ENCODE measurements at regions not wholly inside any gene's neighbourhood (a gene's known extent, or its start where the extent isn't known, plus 50 kb on each side); places are given as distances from the start of the nearest gene placed in this dataset.
"Not testable (repeated sequence)": the region's sequence is repeated elsewhere in the genome, so short reads cannot be mapped to it uniquely, and the experiment has no call there.

DNA sequence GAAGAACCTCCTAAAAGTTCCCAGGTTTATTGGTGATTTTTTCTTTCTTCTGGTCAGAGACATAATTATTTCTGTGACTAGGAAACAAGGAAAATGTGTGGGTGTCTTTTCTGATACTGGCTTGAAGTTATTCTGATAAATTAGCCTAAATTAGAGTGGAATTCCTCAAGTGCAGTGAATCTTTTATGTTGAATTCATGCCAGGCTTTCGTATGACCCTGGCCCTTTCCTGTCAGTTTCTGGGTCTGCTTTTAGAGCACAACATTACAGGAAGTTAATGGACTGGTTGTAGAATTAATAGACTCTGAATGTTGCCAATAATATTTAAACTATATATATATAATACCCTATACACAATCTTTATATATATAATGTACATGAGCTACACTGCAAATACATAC lies 230.6 kb upstream of the KIAA1217 start:
- Histone ChIP-seq H2BK12ac (ENCODE audit: low read length in 2 of 2) (no peak overlapping the region), H3K14ac (ENCODE audit: low read length in 2 of 2) (no peak overlapping the region), H3K9me3 (ENCODE audit: control insufficient read depth, low read length) (no peaks in the 10 kb centered on the region), H3K79me1 (replicated peaks; ENCODE audit: low read length, poor library complexity, severe bottlenecking) (no peaks in the 10 kb centered on the region), H3K23ac (ENCODE audit: low read length in 2 of 2) (no peak overlapping the region), H3K36me3 (ENCODE audit: control insufficient read depth in 1 of 2, insufficient read depth in 2 of 2, low read depth in 1 of 2, low read length in 2 of 2) (no peaks in the 10 kb centered on the region), H2BK15ac (ENCODE audit: low read depth, poor library complexity, severe bottlenecking) (no peak overlapping the region), H3K4ac (ENCODE audit: low read depth in 1 of 2, low read length in 2 of 2) (no peak overlapping the region), H2BK120ac (ENCODE audit: low read depth, low read length) (no peak overlapping the region), H3K27ac (ENCODE audit: low read length, poor library complexity, severe bottlenecking) (no peak overlapping the region), H4K91ac (ENCODE audit: low read length) (no peak overlapping the region), H2BK5ac (ENCODE audit: low read depth, low read length, poor library complexity, severe bottlenecking) (no peak overlapping the region), H2AK5ac (ENCODE audit: low read length, severe bottlenecking) (no peak overlapping the region), H3K27me3 (ENCODE audit: control insufficient read depth in 1 of 2, insufficient read depth in 1 of 2, low read length in 2 of 2) (peaks cover 0 to 19% of the 10 kb centered on the region in 2 experiments), H3K18ac (ENCODE audit: low read depth in 1 of 2, low read length in 2 of 2) (no peak overlapping the region), H3K4me2 (ENCODE audit: low read length, poor library complexity, severe bottlenecking) (no peak overlapping the region), H3K4me1 (ENCODE audit: control insufficient read depth, insufficient read depth, low read depth, low read length) (no peaks in the 10 kb centered on the region), H3K4me3 (ENCODE audit: insufficient read depth in 1 of 2, low read depth in 1 of 2, low read length in 2 of 2) (no peak overlapping the region), H2AFZ (ENCODE audit: low read depth, low read length) (no peak overlapping the region), H3K9ac (ENCODE audit: low read length) (no peak overlapping the region), H4K8ac (ENCODE audit: low read length) (no peak overlapping the region)
- DNase-seq, result no peak
- WGBS, result 57% methylated on average over 1 of the region's 1 CpG

DNA sequence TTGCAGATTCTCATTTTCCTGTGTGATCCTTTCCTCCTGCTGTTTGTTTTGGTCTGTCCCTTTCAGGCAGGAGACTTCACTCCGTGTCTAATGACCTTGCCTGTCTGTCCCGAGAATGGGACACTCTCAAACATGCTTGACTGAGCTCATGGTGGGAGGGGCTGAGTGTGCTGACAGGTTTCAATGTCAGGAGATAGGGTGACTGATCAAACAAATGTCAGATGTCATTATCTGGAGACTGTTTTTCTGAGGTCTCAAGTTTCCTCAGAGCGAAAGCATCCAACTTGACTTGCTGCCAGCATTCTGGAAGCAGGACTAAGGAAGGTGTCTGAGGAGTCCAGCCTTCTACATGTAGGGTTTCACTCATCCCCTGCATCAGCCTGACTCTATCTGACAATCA lies 228.8 kb upstream of the KIAA1217 start:
- 57% methylated on average over 3 of the region's 3 CpGs for WGBS
- Histone ChIP-seq H3K79me1 (replicated peaks; ENCODE audit: low read length, poor library complexity, severe bottlenecking) (no peaks in the 10 kb centered on the region), H2BK5ac (ENCODE audit: low read depth, low read length, poor library complexity, severe bottlenecking) (no peak overlapping the region), H3K27ac (ENCODE audit: low read length, poor library complexity, severe bottlenecking) (no peak overlapping the region), H3K4me1 (ENCODE audit: control insufficient read depth, insufficient read depth, low read depth, low read length) (no peaks in the 10 kb centered on the region), H2BK120ac (ENCODE audit: low read depth, low read length) (no peak overlapping the region), H2BK15ac (ENCODE audit: low read depth, poor library complexity, severe bottlenecking) (no peak overlapping the region), H3K4me3 (ENCODE audit: insufficient read depth in 1 of 2, low read depth in 1 of 2, low read length in 2 of 2) (no peak overlapping the region), H3K4me2 (ENCODE audit: low read length, poor library complexity, severe bottlenecking) (no peak overlapping the region), H3K9me3 (ENCODE audit: control insufficient read depth, low read length) (no peaks in the 10 kb centered on the region), H2AFZ (ENCODE audit: low read depth, low read length) (no peak overlapping the region), H3K36me3 (ENCODE audit: control insufficient read depth in 1 of 2, insufficient read depth in 2 of 2, low read depth in 1 of 2, low read length in 2 of 2) (no peaks in the 10 kb centered on the region), H4K91ac (ENCODE audit: low read length) (no peak overlapping the region), H2AK5ac (ENCODE audit: low read length, severe bottlenecking) (no peak overlapping the region), H3K4ac (ENCODE audit: low read depth in 1 of 2, low read length in 2 of 2) (no peak overlapping the region), H3K14ac (ENCODE audit: low read length in 2 of 2) (no peak overlapping the region), H2BK12ac (ENCODE audit: low read length in 2 of 2) (no peak overlapping the region), H3K18ac (ENCODE audit: low read depth in 1 of 2, low read length in 2 of 2) (no peak overlapping the region), H3K9ac (ENCODE audit: low read length) (no peak overlapping the region), H3K23ac (ENCODE audit: low read length in 2 of 2) (no peak overlapping the region), H3K27me3 (ENCODE audit: control insufficient read depth in 1 of 2, insufficient read depth in 1 of 2, low read length in 2 of 2) (peaks cover 0 to 22% of the 10 kb centered on the region in 2 experiments), H4K8ac (ENCODE audit: low read length) (no peak overlapping the region)
- DNase-seq, result no peak

DNA sequence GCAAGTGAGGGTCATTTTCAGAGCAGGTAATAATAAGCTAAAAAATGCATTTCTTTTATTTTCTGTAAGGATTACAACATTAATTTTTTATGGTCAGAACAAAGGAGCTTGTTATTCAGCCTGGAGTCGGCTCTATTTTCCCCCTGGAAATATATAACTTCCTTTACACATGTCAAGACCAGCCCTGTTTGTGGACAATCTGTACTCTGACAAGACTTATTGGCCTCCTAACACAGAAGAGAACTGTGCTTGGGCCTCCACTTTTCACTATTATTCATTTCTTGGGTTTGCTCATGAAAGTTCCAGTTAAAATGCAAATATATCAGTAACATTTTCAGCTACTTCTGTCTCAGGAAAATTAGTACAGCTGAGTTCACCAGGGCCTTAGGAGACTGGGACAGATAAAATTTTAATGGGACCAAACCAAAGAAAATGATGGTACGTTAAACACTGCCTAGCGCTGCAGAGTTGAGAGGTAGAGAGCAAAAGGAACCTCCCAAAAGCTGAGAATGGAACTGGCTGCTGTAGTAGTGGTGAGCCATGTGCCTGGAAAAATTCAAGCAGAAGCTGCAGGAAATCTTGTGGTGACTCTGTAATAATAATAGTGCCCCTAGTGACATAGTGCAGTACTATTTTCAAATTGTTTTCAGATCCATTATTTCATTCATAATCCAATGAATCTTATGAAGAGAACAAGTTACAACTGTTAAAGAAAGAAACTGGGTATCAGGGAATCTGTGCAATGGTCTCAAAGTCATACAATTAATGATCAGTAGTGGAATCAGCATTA lies 227.2 kb upstream of the KIAA1217 start:
- no peak for DNase-seq
- Histone ChIP-seq H3K36me3 (ENCODE audit: control insufficient read depth in 1 of 2, insufficient read depth in 2 of 2, low read depth in 1 of 2, low read length in 2 of 2) (no peaks in the 10 kb centered on the region), H3K9me3 (ENCODE audit: control insufficient read depth, low read length) (no peaks in the 10 kb centered on the region), H3K14ac (ENCODE audit: low read length in 2 of 2) (no peak overlapping the region), H4K8ac (ENCODE audit: low read length) (no peak overlapping the region), H4K91ac (ENCODE audit: low read length) (no peak overlapping the region), H3K23ac (ENCODE audit: low read length in 2 of 2) (no peak overlapping the region), H3K27ac (ENCODE audit: low read length, poor library complexity, severe bottlenecking) (no peak overlapping the region), H3K4me3 (ENCODE audit: insufficient read depth in 1 of 2, low read depth in 1 of 2, low read length in 2 of 2) (no peak overlapping the region), H2BK5ac (ENCODE audit: low read depth, low read length, poor library complexity, severe bottlenecking) (no peak overlapping the region), H2AK5ac (ENCODE audit: low read length, severe bottlenecking) (no peak overlapping the region), H3K4ac (ENCODE audit: low read depth in 1 of 2, low read length in 2 of 2) (no peak overlapping the region), H3K9ac (ENCODE audit: low read length) (no peak overlapping the region), H2AFZ (ENCODE audit: low read depth, low read length) (no peak overlapping the region), H3K4me1 (ENCODE audit: control insufficient read depth, insufficient read depth, low read depth, low read length) (no peaks in the 10 kb centered on the region), H3K27me3 (ENCODE audit: control insufficient read depth in 1 of 2, insufficient read depth in 1 of 2, low read length in 2 of 2) (peaks cover 0 to 22% of the 10 kb centered on the region in 2 experiments), H2BK15ac (ENCODE audit: low read depth, poor library complexity, severe bottlenecking) (no peak overlapping the region), H3K4me2 (ENCODE audit: low read length, poor library complexity, severe bottlenecking) (no peak overlapping the region), H2BK120ac (ENCODE audit: low read depth, low read length) (no peak overlapping the region), H3K79me1 (replicated peaks; ENCODE audit: low read length, poor library complexity, severe bottlenecking) (no peaks in the 10 kb centered on the region), H2BK12ac (ENCODE audit: low read length in 2 of 2) (no peak overlapping the region), H3K18ac (ENCODE audit: low read depth in 1 of 2, low read length in 2 of 2) (no peak overlapping the region)
- WGBS, result 62% methylated on average over 3 of the region's 3 CpGs

DNA sequence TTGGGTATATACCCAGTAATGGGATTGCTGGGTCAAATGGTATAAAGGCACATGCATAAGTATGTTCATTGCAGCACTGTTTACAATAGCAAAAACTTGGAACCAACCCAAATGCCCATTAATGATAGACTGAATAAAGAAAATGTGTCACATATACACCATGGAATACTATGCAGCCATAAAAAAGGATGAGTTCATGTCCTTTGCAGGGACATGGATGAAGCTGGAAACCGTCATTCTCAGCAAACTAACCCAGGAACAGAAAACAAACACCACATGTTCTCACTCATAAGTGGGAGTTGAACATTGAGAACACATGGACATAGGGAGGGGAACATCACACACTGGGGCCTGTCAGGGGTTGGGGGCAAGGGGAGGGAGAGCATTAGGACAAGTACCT lies 224.5 kb upstream of the KIAA1217 start:
- not testable (repeated sequence) for H3K9me3 ChIP-seq (ENCODE audit: control insufficient read depth, low read length); H3K36me3 ChIP-seq (ENCODE audit: control insufficient read depth in 1 of 2, insufficient read depth in 2 of 2, low read depth in 1 of 2, low read length in 2 of 2); H3K4ac ChIP-seq (ENCODE audit: low read depth in 1 of 2, low read length in 2 of 2); H3K4me1 ChIP-seq (ENCODE audit: control insufficient read depth, insufficient read depth, low read depth, low read length); H3K27ac ChIP-seq (ENCODE audit: low read length, poor library complexity, severe bottlenecking); H4K91ac ChIP-seq (ENCODE audit: low read length); H3K14ac ChIP-seq (ENCODE audit: low read length in 2 of 2); H4K8ac ChIP-seq (ENCODE audit: low read length); H2BK5ac ChIP-seq (ENCODE audit: low read depth, low read length, poor library complexity, severe bottlenecking); H2BK120ac ChIP-seq (ENCODE audit: low read depth, low read length); H3K18ac ChIP-seq (ENCODE audit: low read depth in 1 of 2, low read length in 2 of 2); H2AFZ ChIP-seq (ENCODE audit: low read depth, low read length); H3K4me2 ChIP-seq (ENCODE audit: low read length, poor library complexity, severe bottlenecking); H3K23ac ChIP-seq (ENCODE audit: low read length in 2 of 2); H2AK5ac ChIP-seq (ENCODE audit: low read length, severe bottlenecking); H3K4me3 ChIP-seq (ENCODE audit: insufficient read depth in 1 of 2, low read depth in 1 of 2, low read length in 2 of 2); H3K9ac ChIP-seq (ENCODE audit: low read length); H2BK15ac ChIP-seq (ENCODE audit: low read depth, poor library complexity, severe bottlenecking); H3K79me1 ChIP-seq (replicated peaks; ENCODE audit: low read length, poor library complexity, severe bottlenecking); DNase-seq; H2BK12ac ChIP-seq (ENCODE audit: low read length in 2 of 2)
- WGBS, result 50% methylated on average over 1 of the region's 1 CpG
- peaks cover 0 to 11% of the 10 kb centered on the region in 2 experiments for H3K27me3 ChIP-seq (ENCODE audit: control insufficient read depth in 1 of 2, insufficient read depth in 1 of 2, low read length in 2 of 2)
